Testis (tissue), 2 donors: ENCODE measurements at regions not wholly inside any gene's neighbourhood (a gene's known extent, or its start where the extent isn't known, plus 50 kb on each side); places are given as distances from the start of the nearest gene placed in this dataset.

Experiments used
- CTCF ChIP-seq, 3 experiments: fragments of 450-650 bp in 2 of 3; fragments of 200-600 bp in 1 of 3; sonication (generic) in 1 of 3; IDR thresholded peaks; one replicate each; pipeline ENCODE4 v1.5.1; 2016 to 2019; ENCODE audit warnings: antibody characterized with exemption in 3 of 3, mild to moderate bottlenecking in 2 of 3, moderate library complexity in 1 of 3
- POLR2A ChIP-seq: fragments of 450-650 bp; IDR thresholded peaks from one replicate; pipeline ENCODE4 v1.6.1; 2017; ENCODE audit warnings: antibody characterized with exemption, mild to moderate bottlenecking, moderate library complexity

GRCh38 chr21:17128132-17128531 is 384.7 kb upstream of the CXADR start:
- no peak for TF ChIP-seq CTCF (IDR thresholded peaks at IDR 0.05)
- no peak for TF ChIP-seq POLR2A
